Ishikawa (cell line): ENCODE measurements at regions not wholly inside any gene's neighbourhood (a gene's known extent, or its start where the extent isn't known, plus 50 kb on each side); places are given as distances from the start of the nearest gene placed in this dataset.

ENCODE experiments used
- CEBPB ChIP-seq: IDR thresholded peaks from 2 replicates; pipeline ENCODE4 v1.6.1; 2012
- CREB1 ChIP-seq: IDR thresholded peaks from 2 replicates; pipeline ENCODE4 v1.6.1; 2012; ENCODE audit warnings: low read depth
- EGR1 ChIP-seq: IDR thresholded peaks from 2 replicates; pipeline ENCODE4 v1.6.1; 2012
- EP300 ChIP-seq: IDR thresholded peaks from 2 replicates; pipeline ENCODE4 v1.6.1; 2012; ENCODE audit warnings: borderline replicate concordance
- FOXM1 ChIP-seq: IDR thresholded peaks from 2 replicates; pipeline ENCODE4 v1.6.1; 2012; ENCODE audit warnings: low read depth, borderline replicate concordance
- MAX ChIP-seq: IDR thresholded peaks from 2 replicates; pipeline ENCODE4 v1.6.1; 2012
- NFIC ChIP-seq: IDR thresholded peaks from 2 replicates; pipeline ENCODE4 v1.6.1; 2012
- RAD21 ChIP-seq: IDR thresholded peaks from 2 replicates; pipeline ENCODE4 v1.6.1; 2012; ENCODE audit warnings: low read depth
- REST ChIP-seq: IDR thresholded peaks from 2 replicates; pipeline ENCODE4 v1.6.1; 2012; ENCODE audit warnings: low read depth, mild to moderate bottlenecking
- TAF1 ChIP-seq: IDR thresholded peaks from 2 replicates; pipeline ENCODE4 v1.6.1; 2012; ENCODE audit warnings: low read depth, mild to moderate bottlenecking
- TCF12 ChIP-seq: IDR thresholded peaks from 2 replicates; pipeline ENCODE4 v1.6.1; 2012; ENCODE audit warnings: low read depth
- TEAD4 ChIP-seq: IDR thresholded peaks from 2 replicates; pipeline ENCODE4 v1.6.1; 2012
- USF1 ChIP-seq: IDR thresholded peaks from 2 replicates; pipeline ENCODE4 v1.6.1; 2012
- YY1 ChIP-seq: IDR thresholded peaks from 2 replicates; pipeline ENCODE4 v1.6.1; 2012; ENCODE audit warnings: low read depth
- ZBTB7A ChIP-seq: IDR thresholded peaks from 2 replicates; pipeline ENCODE4 v1.6.1; 2012; ENCODE audit warnings: low read depth

GRCh38 chrX:25858273-25858880 is 279.8 kb upstream of the MAGEB18 start:
- TF ChIP-seq RAD21 = peak; percentile 35; the same call in 1 of the 2 replicates
- no peak for TF ChIP-seq CREB1
- no peak for TF ChIP-seq ZBTB7A
- TF ChIP-seq EGR1 = no peak
- TF ChIP-seq FOXM1 = no peak

- no peak for TF ChIP-seq TEAD4
- TF ChIP-seq FOXM1 = no peak
- no peak for TF ChIP-seq MAX
- TF ChIP-seq TAF1 = no peak
- TF ChIP-seq USF1 = no peak
- TF ChIP-seq CREB1 = no peak
- TF ChIP-seq EGR1 = no peak
- TF ChIP-seq RAD21 = no peak
- no peak for TF ChIP-seq CEBPB
- TF ChIP-seq TCF12 = no peak
- no peak for TF ChIP-seq YY1
- TF ChIP-seq EP300 = no peak
- TF ChIP-seq NFIC = no peak
- no peak for TF ChIP-seq ZBTB7A
- no peak for TF ChIP-seq REST
Measured at GRCh38 chrX:25860322-25860721, 277.8 kb upstream of the MAGEB18 start.

GRCh38 chrX:25869761-25870160 is 268.4 kb upstream of the MAGEB18 start:
- TF ChIP-seq TEAD4 (0 out of 2 replicates have a peak, but pooled peaks have one; percentile 6), CEBPB (peak; percentile 20; the same call in 1 of the 2 replicates), RAD21 (no peak), FOXM1 (peak; percentile 44; the same call in 1 of the 2 replicates)

- TF ChIP-seq TEAD4 = no peak
- TF ChIP-seq MAX = no peak
- TF ChIP-seq USF1 = no peak
- TF ChIP-seq TAF1 = no peak
- TF ChIP-seq NFIC = no peak
- TF ChIP-seq TCF12 = no peak
- no peak for TF ChIP-seq CEBPB
- no peak for TF ChIP-seq YY1
- no peak for TF ChIP-seq ZBTB7A
- TF ChIP-seq FOXM1 = no peak
- no peak for TF ChIP-seq REST
Measured at GRCh38 chrX:25872786-25873185, 265.4 kb upstream of the MAGEB18 start.

GRCh38 chrX:25873196-25873595 is 264.9 kb upstream of the MAGEB18 start:
- TF ChIP-seq CREB1 = no peak
- TF ChIP-seq CEBPB = 0 out of 2 replicates have a peak, but pooled peaks have one; percentile 18

- no peak for TF ChIP-seq ZBTB7A
- no peak for TF ChIP-seq NFIC
- no peak for TF ChIP-seq EP300
- no peak for TF ChIP-seq TEAD4
- TF ChIP-seq CEBPB = no peak
- no peak for TF ChIP-seq REST
- TF ChIP-seq TCF12 = no peak
- no peak for TF ChIP-seq CREB1
- TF ChIP-seq TAF1 = no peak
Measured at GRCh38 chrX:25878806-25879205, 259.3 kb upstream of the MAGEB18 start.
